CD4-positive, alpha-beta T cell (primary cell): ENCODE measurements at regions not wholly inside any gene's neighbourhood (a gene's known extent, or its start where the extent isn't known, plus 50 kb on each side); places are given as distances from the start of the nearest gene placed in this dataset.
"Not testable (repeated sequence)": the region's sequence is repeated elsewhere in the genome, so short reads cannot be mapped to it uniquely, and the experiment has no call there.

Experiments
- ATAC-seq: fragments of 200-7000 bp; cut with Tn5 transposase; one replicate; pipeline ENCODE4 v1.10.0; 2022; ENCODE audit warnings: mild to moderate bottlenecking; ENCODE audit not compliant: poor library complexity
- CTCF ChIA-PET: fragments of 350-600 bp; sonication (Branson Sonifier 250); formaldehyde crosslinking; loops from one replicate; lab custom pipeline; 2021; ENCODE audit warnings: antibody characterized with exemption, inconsistent platforms; lab: Charles Lee
- POLR2A ChIA-PET: fragments of 350-600 bp; sonication (Branson Sonifier 250); formaldehyde crosslinking; loops from one replicate; lab custom pipeline; 2021; ENCODE audit warnings: antibody characterized with exemption, inconsistent platforms; lab: Charles Lee
- DNase-seq, 14 experiments: peaks; one replicate each; pipeline ENCODE4 v3.0.0-alpha.2; 2013 to 2020; ENCODE audit warnings: mixed read lengths in 2 of 14
- H3K27ac ChIP-seq, 2 donors: one replicate each; pipeline versions ENCODE4 v1.5.1 to v1.7.0; 2013; ENCODE audit warnings: low read length in 2 of 2, low read depth in 1 of 2, mild to moderate bottlenecking in 1 of 2
- H3K27me3 ChIP-seq, 2 experiments: 1 replicate in 1 of 2; 2 replicates in 1 of 2; pipeline versions ENCODE4 v1.6.1 to v1.7.0; 2013; ENCODE audit warnings: low read length in 2 of 2, control low read depth in 1 of 2, mild to moderate bottlenecking in 1 of 2, moderate library complexity in 1 of 2; ENCODE audit not compliant: insufficient read depth in 2 of 2, control insufficient read depth in 1 of 2
- H3K36me3 ChIP-seq: one replicate; pipeline ENCODE4 v1.6.1; 2013; ENCODE audit warnings: low read length, control low read depth; ENCODE audit not compliant: insufficient read depth
- H3K4me1 ChIP-seq: one replicate; pipeline ENCODE4 v1.6.1; 2013; ENCODE audit warnings: low read length, control low read depth; ENCODE audit not compliant: insufficient read depth
- H3K4me3 ChIP-seq: one replicate; pipeline ENCODE4 v1.5.1; 2013; ENCODE audit warnings: mild to moderate bottlenecking, low read length, moderate library complexity
- H3K9me3 ChIP-seq, 2 experiments: 1 replicate in 1 of 2; 2 replicates in 1 of 2; pipeline versions ENCODE4 v1.6.1 to v1.7.0; 2013; ENCODE audit warnings: low read length in 2 of 2, mild to moderate bottlenecking in 2 of 2, control low read depth in 1 of 2, moderate library complexity in 1 of 2; ENCODE audit not compliant: control insufficient read depth in 1 of 2, insufficient read depth in 1 of 2
- H3K27ac Mint-ChIP-seq: one replicate; pipeline ENCODE4 v1.8.0; 2020; ENCODE audit warnings: mixed read lengths
- H3K27me3 Mint-ChIP-seq: one replicate; pipeline ENCODE4 v1.8.0; 2021; ENCODE audit warnings: mixed read lengths
- H3K36me3 Mint-ChIP-seq: one replicate; pipeline ENCODE4 v1.8.0; 2021; ENCODE audit warnings: low read depth, mixed read lengths
- H3K4me1 Mint-ChIP-seq: one replicate; pipeline ENCODE4 v1.8.0; 2021; ENCODE audit warnings: low read depth, mixed read lengths
- H3K4me3 Mint-ChIP-seq: one replicate; pipeline ENCODE4 v1.8.0; 2020; ENCODE audit warnings: mild to moderate bottlenecking, mixed read lengths
- H3K9me3 Mint-ChIP-seq: one replicate; pipeline ENCODE4 v1.8.0; 2020; ENCODE audit warnings: mixed read lengths
- CTCF ChIP-seq: fragments of 200-600 bp; IDR thresholded peaks from one replicate; pipeline ENCODE4 v1.8.0; 2022; ENCODE audit warnings: antibody characterized with exemption, mild to moderate bottlenecking
- intact Hi-C, 2 experiments: fragments of 100-400 bp; cut with DNase I in 1 of 2; cut with micrococcal nuclease in 1 of 2; formaldehyde crosslinking; loops; one replicate each; pipeline versions ENCODE4 v1.15.1 to v1.9.0; 2023 to 2025; cut with DNase I, micrococcal nuclease

- intact Hi-C loops = no loop called here
- H3K9me3 Mint-ChIP-seq = peaks cover 5% of the 10 kb centered on the region
- CTCF ChIA-PET = no interaction called here
- no peaks in the 10 kb centered on the region for H3K27me3 Mint-ChIP-seq
- no peaks in the 10 kb centered on the region for H3K4me1 ChIP-seq
- peaks cover 3 to 5% of the 10 kb centered on the region in 2 experiments for H3K27me3 ChIP-seq
- H3K36me3 Mint-ChIP-seq = no peaks in the 10 kb centered on the region
- DNase-seq = no peak
- H3K9me3 ChIP-seq = no peaks in the 10 kb centered on the region
- no peak overlapping the region for H3K27ac ChIP-seq
- no peak for ATAC-seq
- POLR2A ChIA-PET = no interaction called here
- H3K36me3 ChIP-seq = no peaks in the 10 kb centered on the region
- no peaks in the 10 kb centered on the region for H3K4me1 Mint-ChIP-seq
- no peak for TF ChIP-seq CTCF
- no peak overlapping the region for H3K27ac Mint-ChIP-seq
- no peak overlapping the region for H3K4me3 ChIP-seq
- no peak overlapping the region for H3K4me3 Mint-ChIP-seq
Measured at GRCh38 chr12:38175538-38175937, 141.0 kb upstream of the ALG10B start.

- H3K4me3 ChIP-seq, H3K27me3 ChIP-seq, ATAC-seq, H3K9me3 ChIP-seq, H3K27ac Mint-ChIP-seq, POLR2A ChIA-PET, H3K4me1 Mint-ChIP-seq, H3K36me3 ChIP-seq, H3K4me1 ChIP-seq, DNase-seq, CTCF ChIA-PET, H3K27me3 Mint-ChIP-seq, H3K36me3 Mint-ChIP-seq, H3K27ac ChIP-seq, H3K9me3 Mint-ChIP-seq, intact Hi-C loops, H3K4me3 Mint-ChIP-seq: not testable (repeated sequence)
Measured at GRCh38 chr12:38183617-38184016, 133.0 kb upstream of the ALG10B start.

GRCh38 chr12:38197286-38197685, 119.3 kb upstream of the ALG10B start:
- POLR2A ChIA-PET, H3K27me3 ChIP-seq, DNase-seq, CTCF ChIA-PET, H3K36me3 Mint-ChIP-seq, H3K27me3 Mint-ChIP-seq, H3K9me3 Mint-ChIP-seq, H3K4me1 Mint-ChIP-seq, H3K4me3 ChIP-seq, H3K4me3 Mint-ChIP-seq, H3K27ac ChIP-seq, H3K36me3 ChIP-seq, H3K27ac Mint-ChIP-seq, ATAC-seq, H3K4me1 ChIP-seq, intact Hi-C loops: not testable (repeated sequence)
- H3K9me3 ChIP-seq = peaks cover 0 to 12% of the 10 kb centered on the region in 2 experiments

GRCh38 chr12:38201461-38202276, 114.9 kb upstream of the ALG10B start:
- ATAC-seq (no peak), DNase-seq (no peak)
- Histone ChIP-seq H3K36me3 (no peaks in the 10 kb centered on the region), H3K27me3 (no peaks in the 10 kb centered on the region), H3K27ac (no peak overlapping the region), H3K4me3 (no peak overlapping the region), H3K4me1 (no peaks in the 10 kb centered on the region), H3K9me3 (peaks cover 0 to 36% of the 10 kb centered on the region in 2 experiments)
- no peaks in the 10 kb centered on the region for H3K36me3 Mint-ChIP-seq
- peaks cover 4% of the 10 kb centered on the region for H3K9me3 Mint-ChIP-seq
- CTCF ChIA-PET = no interaction called here
- H3K4me3 Mint-ChIP-seq = no peak overlapping the region
- H3K4me1 Mint-ChIP-seq = no peaks in the 10 kb centered on the region
- TF ChIP-seq CTCF = no peak
- intact Hi-C loops = no loop called here
- POLR2A ChIA-PET = no interaction called here
- H3K27me3 Mint-ChIP-seq = no peaks in the 10 kb centered on the region
- H3K27ac Mint-ChIP-seq = no peak overlapping the region
